ENCODE measurements at regions not wholly inside any gene's neighbourhood (a gene's known extent, or its start where the extent isn't known, plus 50 kb on each side); places are given as distances from the start of the nearest gene placed in this dataset.
"Not testable (repeated sequence)": the region's sequence is repeated elsewhere in the genome, so short reads cannot be mapped to it uniquely, and the experiment has no call there.

- Histone ChIP-seq H3K9me3 (ENCODE audit: control insufficient read depth, insufficient read depth, low read length) (no peaks in the 10 kb centered on the region), H3K4me1 (ENCODE audit: control insufficient read depth, insufficient read depth, low read length) (no peaks in the 10 kb centered on the region), H3K4me3 (ENCODE audit: low read length) (no peak overlapping the region), H3K27me3 (ENCODE audit: control insufficient read depth, insufficient read depth, low read length) (no peaks in the 10 kb centered on the region), H3K36me3 (ENCODE audit: control insufficient read depth, insufficient read depth, low read length) (no peaks in the 10 kb centered on the region), H3K27ac (ENCODE audit: low read length) (no peak overlapping the region)
- no peak for DNase-seq (ENCODE audit: low read depth, low spot score)
- no CpG with 5 or more reads among the region's 15 CpGs for WGBS (ENCODE audit: insufficient coverage, insufficient read length)
Measured at GRCh38 chr5:27171761-27172261, 133.4 kb upstream of the CDH9 start.

- DNase-seq (ENCODE audit: low read depth, low spot score), result no peak
- Histone ChIP-seq H3K9me3 (ENCODE audit: control insufficient read depth, insufficient read depth, low read length) (peaks cover 3% of the 10 kb centered on the region), H3K27ac (ENCODE audit: low read length) (no peak overlapping the region), H3K36me3 (ENCODE audit: control insufficient read depth, insufficient read depth, low read length) (no peaks in the 10 kb centered on the region; the same call in 1 of the 2 replicates), H3K4me1 (ENCODE audit: control insufficient read depth, insufficient read depth, low read length) (no peaks in the 10 kb centered on the region), H3K27me3 (ENCODE audit: control insufficient read depth, insufficient read depth, low read length) (no peaks in the 10 kb centered on the region), H3K4me3 (ENCODE audit: low read length) (no peak overlapping the region)
- no CpG with 5 or more reads among the region's 1 CpG for WGBS (ENCODE audit: insufficient coverage, insufficient read length)
Measured at GRCh38 chr5:27158775-27159174, 120.4 kb upstream of the CDH9 start.

GRCh38 chr5:27158171-27158570 is 119.8 kb upstream of the CDH9 start:
- Histone ChIP-seq H3K9me3 (ENCODE audit: control insufficient read depth, insufficient read depth, low read length) (peaks cover 3% of the 10 kb centered on the region), H3K4me1 (ENCODE audit: control insufficient read depth, insufficient read depth, low read length) (no peaks in the 10 kb centered on the region), H3K27ac (ENCODE audit: low read length) (no peak overlapping the region), H3K4me3 (ENCODE audit: low read length) (no peak overlapping the region), H3K27me3 (ENCODE audit: control insufficient read depth, insufficient read depth, low read length) (no peaks in the 10 kb centered on the region), H3K36me3 (ENCODE audit: control insufficient read depth, insufficient read depth, low read length) (no peaks in the 10 kb centered on the region; the same call in 1 of the 2 replicates)
- no peak for DNase-seq (ENCODE audit: low read depth, low spot score)

GRCh38 chr5:27144456-27144855 is 106.1 kb upstream of the CDH9 start:
- Histone ChIP-seq H3K27me3 (ENCODE audit: control insufficient read depth, insufficient read depth, low read length) (no peaks in the 10 kb centered on the region), H3K36me3 (ENCODE audit: control insufficient read depth, insufficient read depth, low read length) (no peaks in the 10 kb centered on the region), H3K9me3 (ENCODE audit: control insufficient read depth, insufficient read depth, low read length) (no peaks in the 10 kb centered on the region), H3K27ac (ENCODE audit: low read length) (no peak overlapping the region), H3K4me3 (ENCODE audit: low read length) (no peak overlapping the region), H3K4me1 (ENCODE audit: control insufficient read depth, insufficient read depth, low read length) (no peaks in the 10 kb centered on the region)
- no CpG with 5 or more reads among the region's 2 CpGs for WGBS (ENCODE audit: insufficient coverage, insufficient read length)
- no peak for DNase-seq (ENCODE audit: low read depth, low spot score)

DNA sequence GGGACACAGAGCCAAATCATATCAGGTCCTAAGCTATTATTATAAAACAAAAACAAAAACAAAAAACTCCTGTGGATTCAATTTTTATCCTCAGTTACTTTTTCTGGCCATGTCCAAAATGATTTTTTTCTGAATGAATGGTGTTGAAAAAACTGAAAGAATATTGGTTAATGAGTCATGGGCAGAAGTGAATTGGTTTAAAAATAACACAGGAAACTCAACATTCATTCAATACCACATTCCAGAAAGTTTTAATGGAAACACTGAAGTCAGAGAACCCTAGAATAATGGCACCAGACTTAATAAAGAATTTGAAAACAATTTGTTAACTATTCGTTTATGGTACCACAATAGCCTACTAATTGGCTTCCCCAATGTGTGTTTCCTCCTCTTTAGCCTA is 102.4 kb upstream of the CDH9 start:
- no peaks in the 10 kb centered on the region for H3K4me1 ChIP-seq (ENCODE audit: control insufficient read depth, insufficient read depth, low read length)
- no peaks in the 10 kb centered on the region for H3K27me3 ChIP-seq (ENCODE audit: control insufficient read depth, insufficient read depth, low read length)
- no peaks in the 10 kb centered on the region for H3K36me3 ChIP-seq (ENCODE audit: control insufficient read depth, insufficient read depth, low read length)
- DNase-seq (ENCODE audit: low read depth, low spot score), result no peak
- H3K27ac ChIP-seq (ENCODE audit: low read length), result no peak overlapping the region
- no CpG with 5 or more reads among the region's 1 CpG for WGBS (ENCODE audit: insufficient coverage, insufficient read length)
- no peak overlapping the region for H3K4me3 ChIP-seq (ENCODE audit: low read length)
- no peaks in the 10 kb centered on the region for H3K9me3 ChIP-seq (ENCODE audit: control insufficient read depth, insufficient read depth, low read length)

DNA sequence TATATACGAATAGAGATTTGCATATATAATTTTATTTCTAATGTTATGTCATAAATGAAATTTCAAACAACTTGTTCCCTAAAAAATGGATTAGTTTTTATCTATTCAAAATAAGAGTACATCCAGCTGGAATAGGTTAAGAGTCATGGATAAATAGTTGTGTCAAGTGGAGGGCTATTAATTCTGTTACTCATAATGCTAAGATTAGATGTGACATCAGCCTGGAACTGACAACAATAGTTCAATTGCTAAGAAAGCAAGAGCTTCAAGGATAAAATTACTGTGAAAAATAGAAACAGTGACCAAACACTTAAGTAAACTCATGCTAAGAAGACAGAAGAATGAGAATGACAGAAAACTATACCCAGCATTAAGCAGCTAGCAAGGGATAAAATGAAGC is 92.2 kb upstream of the CDH9 start:
- no peak for DNase-seq (ENCODE audit: low read depth, low spot score)
- Histone ChIP-seq H3K4me3 (ENCODE audit: low read length) (no peak overlapping the region), H3K9me3 (ENCODE audit: control insufficient read depth, insufficient read depth, low read length) (no peaks in the 10 kb centered on the region), H3K4me1 (ENCODE audit: control insufficient read depth, insufficient read depth, low read length) (no peaks in the 10 kb centered on the region), H3K27me3 (ENCODE audit: control insufficient read depth, insufficient read depth, low read length) (no peaks in the 10 kb centered on the region), H3K27ac (ENCODE audit: low read length) (no peak overlapping the region), H3K36me3 (ENCODE audit: control insufficient read depth, insufficient read depth, low read length) (no peaks in the 10 kb centered on the region)
- WGBS (ENCODE audit: insufficient coverage, insufficient read length), result 100% methylated on average over 1 of the region's 1 CpG

DNA sequence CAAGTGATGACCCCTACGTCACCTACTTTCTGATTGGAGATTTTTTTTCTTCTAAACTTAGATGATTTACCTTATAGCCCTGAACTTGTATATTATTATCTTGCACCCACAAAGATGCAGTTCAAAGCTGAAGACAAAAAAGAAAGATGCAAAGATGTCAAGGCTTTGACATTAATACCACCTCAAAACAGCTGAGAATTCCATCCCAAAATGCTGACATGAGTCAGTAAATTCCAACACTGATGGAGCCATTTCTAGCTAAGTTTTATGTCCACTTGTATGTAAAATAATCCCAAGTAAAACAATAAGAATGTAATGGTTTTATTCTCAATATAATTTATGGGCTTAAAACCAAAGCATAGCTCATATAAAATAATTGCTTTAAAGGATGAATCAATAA is 91.5 kb upstream of the CDH9 start:
- Histone ChIP-seq H3K27ac (ENCODE audit: low read length) (no peak overlapping the region), H3K4me1 (ENCODE audit: control insufficient read depth, insufficient read depth, low read length) (no peaks in the 10 kb centered on the region), H3K36me3 (ENCODE audit: control insufficient read depth, insufficient read depth, low read length) (no peaks in the 10 kb centered on the region), H3K9me3 (ENCODE audit: control insufficient read depth, insufficient read depth, low read length) (no peaks in the 10 kb centered on the region), H3K27me3 (ENCODE audit: control insufficient read depth, insufficient read depth, low read length) (no peaks in the 10 kb centered on the region), H3K4me3 (ENCODE audit: low read length) (no peak overlapping the region)
- no CpG with 5 or more reads among the region's 1 CpG for WGBS (ENCODE audit: insufficient coverage, insufficient read length)
- no peak for DNase-seq (ENCODE audit: low read depth, low spot score)

DNA sequence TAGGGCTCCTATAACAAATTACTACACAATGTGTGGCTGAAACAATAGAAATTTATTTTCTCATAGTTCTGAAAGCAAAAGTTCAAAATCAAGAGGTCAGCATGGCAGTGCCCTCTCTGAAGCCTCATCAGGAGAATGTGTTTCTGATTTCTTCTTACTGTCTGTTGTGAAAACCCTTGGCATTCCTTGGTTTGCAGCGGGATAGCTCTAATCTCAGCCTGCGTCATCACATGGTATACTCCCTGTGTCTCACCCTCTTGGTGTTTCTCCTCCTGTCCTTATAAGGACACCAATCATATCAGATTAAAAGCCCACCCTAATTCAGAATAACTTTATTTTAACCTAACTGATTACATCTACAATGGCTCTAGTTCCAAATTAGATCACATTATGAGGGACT is 87.5 kb upstream of the CDH9 start:
- Histone ChIP-seq H3K36me3 (ENCODE audit: control insufficient read depth, insufficient read depth, low read length) (no peaks in the 10 kb centered on the region), H3K27me3 (ENCODE audit: control insufficient read depth, insufficient read depth, low read length) (no peaks in the 10 kb centered on the region), H3K4me3 (ENCODE audit: low read length) (no peak overlapping the region), H3K27ac (ENCODE audit: low read length) (no peak overlapping the region), H3K9me3 (ENCODE audit: control insufficient read depth, insufficient read depth, low read length) (no peaks in the 10 kb centered on the region), H3K4me1 (ENCODE audit: control insufficient read depth, insufficient read depth, low read length) (no peaks in the 10 kb centered on the region)
- WGBS (ENCODE audit: insufficient coverage, insufficient read length), result no CpG with 5 or more reads among the region's 2 CpGs
- no peak for DNase-seq (ENCODE audit: low read depth, low spot score)

DNA sequence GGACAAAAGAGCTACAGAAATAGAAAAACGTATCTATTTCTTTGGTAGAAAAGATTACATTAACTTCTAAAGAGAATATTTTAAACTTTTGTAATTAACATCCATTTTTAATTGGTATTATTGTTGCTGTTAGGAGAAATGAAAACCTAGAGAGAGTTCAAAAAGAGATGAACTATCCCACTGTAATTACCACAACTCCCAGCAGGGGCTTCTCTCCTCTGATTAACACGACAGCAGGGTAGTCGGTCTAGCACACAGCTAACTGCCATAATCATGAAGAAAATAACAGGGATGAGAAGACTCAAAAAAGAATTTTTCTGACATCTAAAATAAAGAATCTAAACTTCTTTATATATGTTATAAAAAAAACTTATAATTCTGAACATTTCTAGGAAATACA is 86.2 kb upstream of the CDH9 start:
- Histone ChIP-seq H3K27me3 (ENCODE audit: control insufficient read depth, insufficient read depth, low read length) (no peaks in the 10 kb centered on the region), H3K4me1 (ENCODE audit: control insufficient read depth, insufficient read depth, low read length) (no peaks in the 10 kb centered on the region), H3K9me3 (ENCODE audit: control insufficient read depth, insufficient read depth, low read length) (no peaks in the 10 kb centered on the region), H3K4me3 (ENCODE audit: low read length) (no peak overlapping the region), H3K27ac (ENCODE audit: low read length) (no peak overlapping the region), H3K36me3 (ENCODE audit: control insufficient read depth, insufficient read depth, low read length) (no peaks in the 10 kb centered on the region)
- DNase-seq (ENCODE audit: low read depth, low spot score), result peak; percentile 5
- WGBS (ENCODE audit: insufficient coverage, insufficient read length), result no CpG with 5 or more reads among the region's 3 CpGs

DNA sequence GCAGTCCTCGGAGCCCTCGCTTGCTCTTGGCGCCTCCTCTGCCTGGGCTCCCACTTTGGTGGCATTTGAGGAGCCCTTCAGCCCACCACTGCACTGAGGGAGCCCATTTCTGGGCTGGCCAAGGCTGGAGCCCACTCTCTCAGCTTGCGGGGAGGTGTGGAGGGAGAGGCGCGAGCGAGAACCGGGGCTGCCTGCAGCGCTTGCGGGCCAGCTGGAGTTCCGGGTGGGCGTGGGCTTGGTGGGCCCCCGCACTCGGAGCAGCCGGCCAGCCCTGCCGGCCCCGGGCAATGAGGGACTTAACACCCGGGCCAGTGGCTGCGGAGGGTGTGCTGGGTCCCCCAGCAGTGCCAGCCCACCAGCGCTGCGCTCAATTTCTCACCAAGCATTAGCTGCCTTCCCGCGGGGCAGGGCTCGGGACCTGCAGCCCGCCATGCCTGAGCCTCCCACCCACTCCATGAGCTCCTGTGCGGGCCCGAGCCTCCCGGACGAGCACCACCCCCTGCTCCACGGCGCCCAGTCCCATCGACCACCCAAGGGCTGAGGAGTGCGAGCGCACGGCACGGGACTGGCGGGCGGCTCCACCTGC is 81.4 kb upstream of the CDH9 start:
- WGBS (ENCODE audit: insufficient coverage, insufficient read length), result no CpG with 5 or more reads among the region's 38 CpGs
- not testable (repeated sequence) for H3K4me3 ChIP-seq (ENCODE audit: low read length)

GRCh38 chr5:27103486-27103885 is 65.1 kb upstream of the CDH9 start:
- DNase-seq (ENCODE audit: low read depth, low spot score), result no peak
- Histone ChIP-seq H3K36me3 (ENCODE audit: control insufficient read depth, insufficient read depth, low read length) (no peaks in the 10 kb centered on the region), H3K27me3 (ENCODE audit: control insufficient read depth, insufficient read depth, low read length) (no peaks in the 10 kb centered on the region), H3K9me3 (ENCODE audit: control insufficient read depth, insufficient read depth, low read length) (no peaks in the 10 kb centered on the region), H3K4me1 (ENCODE audit: control insufficient read depth, insufficient read depth, low read length) (no peaks in the 10 kb centered on the region), H3K27ac (ENCODE audit: low read length) (no peak overlapping the region), H3K4me3 (ENCODE audit: low read length) (no peak overlapping the region)
- no CpG with 5 or more reads among the region's 2 CpGs for WGBS (ENCODE audit: insufficient coverage, insufficient read length)

More for the DNA sequence above, 81.4 kb upstream of the CDH9 start:
- not testable (repeated sequence) for H3K4me1 ChIP-seq (ENCODE audit: control insufficient read depth, insufficient read depth, low read length); DNase-seq (ENCODE audit: low read depth, low spot score); H3K27ac ChIP-seq (ENCODE audit: low read length); H3K36me3 ChIP-seq (ENCODE audit: control insufficient read depth, insufficient read depth, low read length); H3K9me3 ChIP-seq (ENCODE audit: control insufficient read depth, insufficient read depth, low read length); H3K27me3 ChIP-seq (ENCODE audit: control insufficient read depth, insufficient read depth, low read length)

Data from iPS DF 6.9 (cell line).